Smooth muscle cell (in vitro differentiated cells): ENCODE measurements at regions not wholly inside any gene's neighbourhood (a gene's known extent, or its start where the extent isn't known, plus 50 kb on each side); places are given as distances from the start of the nearest gene placed in this dataset.

ENCODE experiments used
- DNase-seq: peaks from one replicate; lab custom pipeline; 2025; ENCODE audit not compliant: unreplicated experiment; lab: John Stamatoyannopoulos, UW
- H2AFZ ChIP-seq: fragments of 200-600 bp; sonication (generic); 2 replicates; pipeline ENCODE4 v1.6.0; 2016; ENCODE audit warnings: antibody characterized with exemption, low read depth, mild to moderate bottlenecking
- H3F3A ChIP-seq: fragments of 200-600 bp; sonication (generic); 2 replicates; pipeline ENCODE4 v1.6.0; 2017; ENCODE audit warnings: antibody characterized with exemption, low read depth
- H3K27ac ChIP-seq: fragments of 200-600 bp; sonication (generic); 2 replicates; pipeline ENCODE4 v1.5.1; 2016; ENCODE audit warnings: low read depth, mild to moderate bottlenecking
- H3K27me3 ChIP-seq: fragments of 200-600 bp; sonication (generic); 2 replicates; pipeline ENCODE4 v1.6.1; 2016; ENCODE audit warnings: low read depth, mild to moderate bottlenecking
- H3K36me3 ChIP-seq: fragments of 200-600 bp; sonication (generic); 2 replicates; pipeline ENCODE4 v1.5.1; 2016; ENCODE audit warnings: low read depth
- H3K4me1 ChIP-seq: fragments of 200-600 bp; sonication (generic); 2 replicates; pipeline ENCODE4 v1.5.1; 2016; ENCODE audit warnings: low read depth
- H3K4me2 ChIP-seq: fragments of 200-600 bp; sonication (generic); 2 replicates; pipeline ENCODE4 v1.6.0; 2016; ENCODE audit warnings: mild to moderate bottlenecking
- H3K4me3 ChIP-seq: fragments of 200-600 bp; sonication (generic); 2 replicates; pipeline ENCODE4 v1.5.1; 2016; ENCODE audit warnings: mild to moderate bottlenecking
- H3K79me2 ChIP-seq: fragments of 200-600 bp; sonication (generic); 2 replicates; pipeline ENCODE4 v1.6.0; 2016; ENCODE audit warnings: low read depth, mild to moderate bottlenecking
- H3K9ac ChIP-seq: fragments of 200-600 bp; sonication (generic); 2 replicates; pipeline ENCODE4 v1.6.0; 2016; ENCODE audit warnings: low read depth
- H3K9me3 ChIP-seq: fragments of 200-600 bp; sonication (generic); replicated peaks from 2 replicates; pipeline ENCODE4 v1.5.1; 2016; ENCODE audit warnings: low read depth
- H4K20me1 ChIP-seq: fragments of 200-600 bp; sonication (generic); 2 replicates; pipeline ENCODE4 v1.6.0; 2016; ENCODE audit warnings: low read depth
- CTCF ChIP-seq: fragments of 200-600 bp; sonication (generic); IDR thresholded peaks from 2 replicates; pipeline ENCODE4 v1.5.1; 2017; ENCODE audit warnings: borderline replicate concordance, mild to moderate bottlenecking, antibody characterized with exemption; ENCODE audit not compliant: insufficient read depth, poor library complexity, severe bottlenecking
- WGBS: methylation state at CpG from one replicate; pipeline ENCODE4 v1.1.7; 2016; ENCODE audit warnings: low lambda C conversion rate; 5-methylcytosine and 5-hydroxymethylcytosine counted together

- no peaks in the 10 kb centered on the region for H3F3A ChIP-seq
- no peak for DNase-seq
- H3K79me2 ChIP-seq = no peaks in the 10 kb centered on the region
- H3K4me2 ChIP-seq = no peak overlapping the region
- no peak overlapping the region for H2AFZ ChIP-seq
- 78% methylated on average over 4 of the region's 4 CpGs for WGBS
- peaks cover 32% of the 10 kb centered on the region for H3K4me1 ChIP-seq
- H3K4me3 ChIP-seq = no peak overlapping the region
- H3K9ac ChIP-seq = no peak overlapping the region
- H3K9me3 ChIP-seq = no peaks in the 10 kb centered on the region
- no peaks in the 10 kb centered on the region for H3K27me3 ChIP-seq
- TF ChIP-seq CTCF = no peak
- H4K20me1 ChIP-seq = no peaks in the 10 kb centered on the region
- H3K27ac ChIP-seq = peak overlapping the region; percentile 62
- H3K36me3 ChIP-seq = no peaks in the 10 kb centered on the region
These were observed 518.4 kb downstream of the SOX6 start for GRCh38 chr11:15837901-15838489.

DNA sequence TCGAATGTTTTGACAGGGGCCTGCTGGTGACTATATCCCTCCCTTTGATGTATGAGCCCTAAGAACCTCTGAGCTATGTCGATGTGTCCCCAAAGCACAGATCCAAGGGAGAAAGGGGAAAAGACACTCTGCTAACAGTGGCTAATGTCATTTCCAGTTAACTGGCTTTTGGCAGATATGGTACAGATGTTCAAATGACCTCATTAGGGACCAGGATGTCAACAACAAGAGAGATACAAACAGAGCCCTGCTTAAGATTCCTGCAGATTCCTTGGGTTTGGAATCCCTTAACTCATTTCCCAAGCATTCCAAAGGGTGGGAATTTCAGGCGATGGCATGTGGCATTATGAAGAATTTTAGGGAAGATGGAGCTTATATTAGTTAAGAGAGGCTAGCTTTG is 517.3 kb downstream of the SOX6 start:
- Histone ChIP-seq H3K4me1 (peaks cover 41% of the 10 kb centered on the region), H3K4me2 (peak overlapping the region; percentile 41), H3K79me2 (no peaks in the 10 kb centered on the region), H3K4me3 (no peak overlapping the region), H3K27ac (peak overlapping the region; percentile 62), H3K9me3 (no peaks in the 10 kb centered on the region), H3K36me3 (no peaks in the 10 kb centered on the region), H4K20me1 (no peaks in the 10 kb centered on the region), H2AFZ (no peak overlapping the region), H3F3A (no peaks in the 10 kb centered on the region), H3K27me3 (no peaks in the 10 kb centered on the region), H3K9ac (no peak overlapping the region)
- no peak for TF ChIP-seq CTCF
- 29% methylated on average over 3 of the region's 3 CpGs for WGBS
- DNase-seq = no peak

DNA sequence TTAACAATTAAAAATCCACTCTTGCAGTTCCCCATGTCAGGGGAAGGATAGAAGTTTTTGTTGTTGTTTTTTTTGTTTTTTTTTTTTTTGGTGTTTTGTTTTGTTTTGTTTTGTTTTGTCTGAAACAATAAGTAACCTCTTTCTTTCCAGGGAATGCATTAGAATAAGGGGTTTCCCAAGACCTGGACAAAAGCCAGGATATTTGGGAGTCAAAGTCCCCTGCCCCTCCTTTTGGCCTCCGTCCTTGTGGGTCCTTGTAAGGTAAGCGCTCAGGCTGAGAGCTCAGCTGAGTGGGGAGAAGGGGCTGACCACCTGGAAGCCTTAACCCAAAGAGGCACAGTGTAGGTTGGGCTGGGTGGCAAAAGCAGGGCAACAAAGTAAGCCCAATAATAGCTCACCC is 515.4 kb downstream of the SOX6 start:
- no peaks in the 10 kb centered on the region for H3K36me3 ChIP-seq
- no peak for DNase-seq
- H3K4me1 ChIP-seq = peaks cover 53% of the 10 kb centered on the region
- TF ChIP-seq CTCF = no peak
- no peak overlapping the region for H3K27ac ChIP-seq
- H2AFZ ChIP-seq = no peak overlapping the region
- no peaks in the 10 kb centered on the region for H3K9me3 ChIP-seq
- no peaks in the 10 kb centered on the region for H3K79me2 ChIP-seq
- H3K27me3 ChIP-seq = no peaks in the 10 kb centered on the region
- H4K20me1 ChIP-seq = no peaks in the 10 kb centered on the region
- WGBS = 96% methylated on average over 2 of the region's 2 CpGs
- no peak overlapping the region for H3K4me2 ChIP-seq
- H3K9ac ChIP-seq = no peak overlapping the region
- no peaks in the 10 kb centered on the region for H3F3A ChIP-seq
- no peak overlapping the region for H3K4me3 ChIP-seq
